T-helper 2 cell treated with Interferon-gamma antibody and Interleukin-4, amounts not matched to agents 5 μg/mL and 100 μg/mL, for 36 hours (primary cell): ENCODE measurements at regions not wholly inside any gene's neighbourhood (a gene's known extent, or its start where the extent isn't known, plus 50 kb on each side); places are given as distances from the start of the nearest gene placed in this dataset.

Experiments used
- DNase-seq: peaks from one replicate; pipeline ENCODE4 v3.0.0; 2021; ENCODE audit warnings: low spot score
- H3K27ac Mint-ChIP-seq: one replicate; pipeline ENCODE4 v1.8.0; 2021; ENCODE audit warnings: mild to moderate bottlenecking, mixed read lengths
- H3K27me3 Mint-ChIP-seq: one replicate; pipeline ENCODE4 v1.8.0; 2021; ENCODE audit warnings: low read depth, mixed read lengths
- H3K36me3 Mint-ChIP-seq: one replicate; pipeline ENCODE4 v1.8.0; 2021; ENCODE audit warnings: low read depth, mixed read lengths
- H3K4me1 Mint-ChIP-seq: one replicate; pipeline ENCODE4 v1.8.0; 2021; ENCODE audit warnings: low read depth, mixed read lengths
- H3K4me3 Mint-ChIP-seq: one replicate; pipeline ENCODE4 v1.8.0; 2022; ENCODE audit warnings: mild to moderate bottlenecking, moderate library complexity, mixed read lengths
- H3K9me3 Mint-ChIP-seq: one replicate; pipeline ENCODE4 v1.8.0; 2021; ENCODE audit warnings: mixed read lengths

DNA sequence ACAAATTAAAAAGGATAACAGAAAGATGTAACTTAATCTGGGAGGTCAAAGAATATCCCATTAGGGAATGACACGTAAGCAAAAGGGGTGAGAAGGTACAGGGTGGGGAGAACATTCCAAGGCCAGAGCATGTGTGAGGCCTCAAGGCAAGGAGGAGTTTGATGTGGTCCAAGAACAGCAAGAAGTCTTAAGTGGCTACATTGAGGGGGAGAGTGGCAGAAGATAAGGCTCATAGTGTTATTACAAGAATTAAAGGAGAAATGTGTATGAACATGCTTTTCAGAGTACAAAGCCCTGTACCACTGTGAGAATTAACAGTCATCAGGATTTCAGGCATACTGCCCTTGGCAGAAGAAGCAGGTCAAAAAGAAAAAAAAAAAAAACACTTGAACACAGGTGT lies 174.4 kb upstream of the ERBB4 start:
- H3K27ac Mint-ChIP-seq: no peak overlapping the region
- H3K4me3 Mint-ChIP-seq: no peak overlapping the region
- H3K4me1 Mint-ChIP-seq: no peaks in the 10 kb centered on the region
- H3K36me3 Mint-ChIP-seq: no peaks in the 10 kb centered on the region
- no peaks in the 10 kb centered on the region for H3K27me3 Mint-ChIP-seq
- H3K9me3 Mint-ChIP-seq: no peaks in the 10 kb centered on the region
- no peak for DNase-seq

GRCh38 chr2:212712466-212712865 lies 173.9 kb upstream of the ERBB4 start:
- Mint-ChIP-seq H3K9me3 (no peaks in the 10 kb centered on the region), H3K27ac (no peak overlapping the region), H3K36me3 (no peaks in the 10 kb centered on the region), H3K27me3 (no peaks in the 10 kb centered on the region), H3K4me1 (no peaks in the 10 kb centered on the region), H3K4me3 (no peak overlapping the region)
- no peak for DNase-seq

GRCh38 chr2:212711856-212712255 lies 173.3 kb upstream of the ERBB4 start:
- Mint-ChIP-seq H3K4me3 (no peak overlapping the region), H3K27ac (no peak overlapping the region), H3K27me3 (no peaks in the 10 kb centered on the region), H3K9me3 (no peaks in the 10 kb centered on the region), H3K4me1 (no peaks in the 10 kb centered on the region), H3K36me3 (no peaks in the 10 kb centered on the region)
- DNase-seq: no peak

GRCh38 chr2:212709280-212709679 lies 170.7 kb upstream of the ERBB4 start:
- H3K4me1 Mint-ChIP-seq: no peaks in the 10 kb centered on the region
- H3K27me3 Mint-ChIP-seq: no peaks in the 10 kb centered on the region

DNA sequence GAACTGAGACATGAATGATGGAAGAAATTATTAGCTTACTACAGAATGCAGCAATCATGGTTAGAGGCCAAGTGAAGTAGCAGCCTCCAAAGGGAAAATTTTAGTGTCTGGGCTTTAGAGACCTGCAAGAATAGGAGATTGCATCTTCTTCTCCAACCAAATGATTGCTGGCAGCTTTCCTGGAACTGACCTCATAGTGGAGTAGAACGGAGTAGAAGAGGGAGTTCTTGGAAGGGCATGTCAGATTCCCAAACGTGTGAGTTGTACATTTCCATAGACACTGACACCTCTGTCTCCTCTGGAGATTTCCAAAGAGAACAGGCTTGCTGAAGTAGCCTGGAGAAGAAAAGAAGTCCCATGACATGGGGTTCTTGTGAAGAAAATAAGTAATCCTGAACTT lies 169.8 kb upstream of the ERBB4 start:
- Mint-ChIP-seq H3K27ac (no peak overlapping the region), H3K27me3 (no peaks in the 10 kb centered on the region), H3K36me3 (no peaks in the 10 kb centered on the region)

More at GRCh38 chr2:212709280-212709679, 170.7 kb upstream of the ERBB4 start:
- H3K9me3 Mint-ChIP-seq: no peaks in the 10 kb centered on the region
- no peak overlapping the region for H3K27ac Mint-ChIP-seq
- H3K36me3 Mint-ChIP-seq: no peaks in the 10 kb centered on the region
- no peak overlapping the region for H3K4me3 Mint-ChIP-seq
- DNase-seq: no peak

DNA sequence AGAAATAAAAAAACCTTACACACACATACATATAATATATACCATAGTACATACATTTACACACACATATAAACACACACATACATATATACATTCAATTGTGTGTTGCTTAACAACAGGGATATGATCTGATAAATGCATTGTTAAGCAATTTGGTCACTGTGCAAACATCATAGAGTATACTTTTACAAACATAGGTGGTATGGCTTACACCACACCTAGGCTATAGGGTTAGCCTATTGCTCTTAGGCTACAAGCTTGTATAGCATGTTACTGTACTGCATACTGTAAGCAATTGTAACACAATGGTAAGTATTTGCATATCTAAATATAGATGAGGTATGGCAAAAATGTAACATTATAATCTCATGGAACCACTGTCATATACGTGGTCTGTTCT lies 156.8 kb upstream of the ERBB4 start:
- H3K9me3 Mint-ChIP-seq: no peaks in the 10 kb centered on the region
- H3K36me3 Mint-ChIP-seq: no peaks in the 10 kb centered on the region
- H3K4me3 Mint-ChIP-seq: no peak overlapping the region
- H3K27me3 Mint-ChIP-seq: no peaks in the 10 kb centered on the region
- DNase-seq: no peak
- no peaks in the 10 kb centered on the region for H3K4me1 Mint-ChIP-seq
- H3K27ac Mint-ChIP-seq: no peak overlapping the region

More for the DNA sequence above, 169.8 kb upstream of the ERBB4 start:
- Mint-ChIP-seq H3K4me3 (no peak overlapping the region), H3K4me1 (no peaks in the 10 kb centered on the region), H3K9me3 (no peaks in the 10 kb centered on the region)
- no peak for DNase-seq

GRCh38 chr2:212694398-212694797 lies 155.8 kb upstream of the ERBB4 start:
- no peak overlapping the region for H3K4me3 Mint-ChIP-seq
- H3K4me1 Mint-ChIP-seq: no peaks in the 10 kb centered on the region
- H3K36me3 Mint-ChIP-seq: no peaks in the 10 kb centered on the region
- no peak for DNase-seq
- H3K27me3 Mint-ChIP-seq: no peaks in the 10 kb centered on the region
- H3K9me3 Mint-ChIP-seq: no peaks in the 10 kb centered on the region
- no peak overlapping the region for H3K27ac Mint-ChIP-seq

- Mint-ChIP-seq H3K36me3 (no peaks in the 10 kb centered on the region), H3K27me3 (no peaks in the 10 kb centered on the region), H3K9me3 (no peaks in the 10 kb centered on the region), H3K4me1 (no peaks in the 10 kb centered on the region), H3K4me3 (no peak overlapping the region), H3K27ac (no peak overlapping the region)
- DNase-seq: no peak
Measured at GRCh38 chr2:212692466-212692865, 153.9 kb upstream of the ERBB4 start.

DNA sequence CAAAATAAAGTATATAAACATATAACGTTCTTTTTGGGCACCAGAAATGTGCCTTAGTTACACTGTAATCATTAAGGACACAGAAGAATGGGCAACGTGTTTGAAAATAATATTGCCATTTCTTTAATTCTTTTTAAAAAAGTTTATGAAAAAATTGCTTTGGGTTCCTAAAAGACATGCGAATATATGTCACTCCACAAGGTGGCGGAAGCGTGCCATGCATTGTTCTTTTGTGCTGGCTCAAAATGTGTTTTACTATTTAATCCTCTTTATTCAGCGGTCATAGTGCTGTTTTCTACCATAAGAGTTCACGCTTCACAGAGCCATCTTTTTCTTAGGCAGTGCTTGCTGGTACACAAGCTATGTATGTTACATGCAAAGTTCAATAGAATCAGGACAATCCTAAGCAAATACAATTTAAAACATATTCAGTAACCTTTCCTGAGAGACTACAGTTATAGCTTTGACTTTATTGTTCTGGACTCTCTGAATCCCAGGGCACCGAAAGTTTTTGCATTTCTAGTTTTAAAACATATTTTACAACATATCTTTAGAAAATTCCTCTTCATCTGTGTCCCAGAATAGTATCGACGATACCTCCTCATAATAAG lies 147.8 kb upstream of the ERBB4 start:
- peaks cover 2% of the 10 kb centered on the region for H3K4me1 Mint-ChIP-seq
- peak; percentile 16 for DNase-seq
- no peaks in the 10 kb centered on the region for H3K36me3 Mint-ChIP-seq
- no peaks in the 10 kb centered on the region for H3K9me3 Mint-ChIP-seq
- no peak overlapping the region for H3K27ac Mint-ChIP-seq
- no peak overlapping the region for H3K4me3 Mint-ChIP-seq
- H3K27me3 Mint-ChIP-seq: peaks cover 5% of the 10 kb centered on the region

DNA sequence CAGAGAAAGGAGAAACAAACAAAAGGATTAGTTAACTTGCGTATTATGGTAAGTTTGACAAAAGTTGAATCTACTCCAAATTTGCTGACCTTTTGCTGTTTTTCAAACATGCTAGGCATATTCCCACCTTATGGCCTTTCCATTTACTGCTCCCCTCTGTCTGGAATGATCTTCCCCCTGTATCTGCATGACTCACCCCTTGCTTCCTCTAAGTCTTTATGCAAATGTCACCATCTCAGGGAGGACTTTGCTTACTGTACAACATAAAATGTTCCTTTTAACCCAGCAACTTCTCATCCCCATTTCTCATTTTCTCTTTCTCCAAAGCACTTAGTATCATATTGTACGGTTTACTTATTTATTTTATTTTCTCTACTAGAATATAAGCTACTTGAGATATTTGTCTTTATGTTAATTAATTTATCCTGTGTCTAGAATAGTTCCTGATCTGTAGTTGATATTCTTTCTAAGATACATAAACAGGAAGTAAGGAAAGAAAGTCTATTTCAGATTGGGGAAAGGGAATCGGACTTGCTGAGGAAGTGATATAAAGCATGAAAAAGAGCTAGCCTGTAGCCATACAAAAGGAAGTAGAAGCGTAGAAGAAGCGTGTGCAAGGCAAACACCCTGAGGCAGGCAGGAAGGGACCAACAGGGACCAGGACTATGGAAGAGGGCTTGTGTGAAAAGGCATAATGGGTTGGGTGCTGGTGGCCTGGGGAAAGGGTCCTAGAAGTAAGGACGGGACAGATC lies 144.9 kb upstream of the ERBB4 start:
- Mint-ChIP-seq H3K27ac (no peak overlapping the region), H3K36me3 (no peaks in the 10 kb centered on the region), H3K27me3 (peaks cover 5% of the 10 kb centered on the region), H3K4me3 (no peak overlapping the region), H3K4me1 (peaks cover 2% of the 10 kb centered on the region), H3K9me3 (no peaks in the 10 kb centered on the region)
- no peak for DNase-seq

GRCh38 chr2:212682937-212683336 lies 144.3 kb upstream of the ERBB4 start:
- H3K9me3 Mint-ChIP-seq: no peaks in the 10 kb centered on the region
- H3K4me1 Mint-ChIP-seq: peaks cover 2% of the 10 kb centered on the region
- H3K4me3 Mint-ChIP-seq: no peak overlapping the region
- no peaks in the 10 kb centered on the region for H3K36me3 Mint-ChIP-seq
- no peak overlapping the region for H3K27ac Mint-ChIP-seq
- no peak for DNase-seq
- peaks cover 5% of the 10 kb centered on the region for H3K27me3 Mint-ChIP-seq

- no peak for DNase-seq
- Mint-ChIP-seq H3K27me3 (peaks cover 4% of the 10 kb centered on the region), H3K4me3 (no peak overlapping the region), H3K27ac (no peak overlapping the region), H3K9me3 (no peaks in the 10 kb centered on the region), H3K36me3 (no peaks in the 10 kb centered on the region), H3K4me1 (no peaks in the 10 kb centered on the region)
Measured at GRCh38 chr2:212677466-212677865, 138.9 kb upstream of the ERBB4 start.

DNA sequence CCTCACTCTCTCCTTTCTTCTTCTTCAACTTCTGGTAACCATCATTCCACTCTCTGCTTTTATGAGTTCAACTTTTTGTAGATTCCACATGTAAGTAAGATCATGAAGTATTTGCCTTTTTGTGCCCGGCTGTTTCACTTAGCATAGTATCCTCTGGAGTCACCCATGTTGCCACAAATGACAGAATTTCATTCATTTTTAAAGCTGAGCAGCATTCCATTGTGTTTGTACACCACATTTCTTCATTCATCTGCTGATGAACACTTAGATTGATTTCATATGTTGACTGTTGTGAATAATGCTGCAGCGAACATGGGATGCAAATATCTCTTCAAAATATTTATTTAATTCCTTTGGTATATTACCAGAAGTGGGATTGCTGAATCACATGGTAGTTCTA lies 133.6 kb upstream of the ERBB4 start:
- no peak overlapping the region for H3K27ac Mint-ChIP-seq
- DNase-seq: no peak
- H3K4me1 Mint-ChIP-seq: no peaks in the 10 kb centered on the region
- peaks cover under 1% of the 10 kb centered on the region for H3K27me3 Mint-ChIP-seq
- no peaks in the 10 kb centered on the region for H3K36me3 Mint-ChIP-seq
- H3K4me3 Mint-ChIP-seq: no peak overlapping the region
- no peaks in the 10 kb centered on the region for H3K9me3 Mint-ChIP-seq

GRCh38 chr2:212669761-212670160 lies 131.2 kb upstream of the ERBB4 start:
- H3K27me3 Mint-ChIP-seq: no peaks in the 10 kb centered on the region
- no peak for DNase-seq
- no peaks in the 10 kb centered on the region for H3K36me3 Mint-ChIP-seq
- no peak overlapping the region for H3K27ac Mint-ChIP-seq
- H3K4me1 Mint-ChIP-seq: no peaks in the 10 kb centered on the region
- H3K9me3 Mint-ChIP-seq: no peaks in the 10 kb centered on the region
- no peak overlapping the region for H3K4me3 Mint-ChIP-seq
